ENCODE measurements at regions not wholly inside any gene's neighbourhood (a gene's known extent, or its start where the extent isn't known, plus 50 kb on each side); places are given as distances from the start of the nearest gene placed in this dataset.

- no peak overlapping the region for H3K27ac ChIP-seq
- H3K4me1 ChIP-seq: no peaks in the 10 kb centered on the region
- H3K4me3 ChIP-seq: no peak overlapping the region
- TF ChIP-seq POLR2A (IDR thresholded peaks at IDR 0.05) (no peak), POLR2AphosphoS5 (IDR thresholded peaks at IDR 0.05) (no peak), EP300 (IDR thresholded peaks at IDR 0.05) (no peak), CTCF (IDR thresholded peaks at IDR 0.05) (no peak)
- no peaks in the 10 kb centered on the region for H3K27me3 ChIP-seq
- ATAC-seq (ENCODE audit: low FRiP score in 2 of 2) (no peak), DNase-seq (no peak)
- no peaks in the 10 kb centered on the region for H3K36me3 ChIP-seq
- 84 to 88% methylated on average over 10 of the region's 10 CpGs for WGBS, 2 donors
- no peaks in the 10 kb centered on the region for H3K9me3 ChIP-seq
Observed at GRCh38 chr5:7066471-7067235, 329.3 kb upstream of the ADCY2 start.

GRCh38 chr5:7068156-7068555 is 327.8 kb upstream of the ADCY2 start:
- no peak for TF ChIP-seq POLR2A (IDR thresholded peaks at IDR 0.05)
- TF ChIP-seq POLR2AphosphoS5 (IDR thresholded peaks at IDR 0.05): no peak
- no peak for TF ChIP-seq EP300 (IDR thresholded peaks at IDR 0.05)
- no peak for TF ChIP-seq CTCF (IDR thresholded peaks at IDR 0.05)
- 85 to 90% methylated on average over 3 to 6 of the region's 6 CpGs for WGBS, 2 donors
- Histone ChIP-seq H3K27me3 (no peaks in the 10 kb centered on the region), H3K9me3 (no peaks in the 10 kb centered on the region), H3K36me3 (no peaks in the 10 kb centered on the region), H3K4me3 (no peak overlapping the region), H3K4me1 (no peaks in the 10 kb centered on the region), H3K27ac (no peak overlapping the region)
- peak in 1 of 2 donors; percentile 21 for DNase-seq
- ATAC-seq (ENCODE audit: low FRiP score in 2 of 2): peak in 1 of 2 donors; percentile 59

- no peak for DNase-seq
- WGBS, 2 donors: 83 to 89% methylated on average over 5 of the region's 5 CpGs
- no peak for ATAC-seq (ENCODE audit: low FRiP score in 2 of 2)
- Histone ChIP-seq H3K4me1 (no peaks in the 10 kb centered on the region), H3K27ac (no peak overlapping the region), H3K4me3 (no peak overlapping the region), H3K9me3 (no peaks in the 10 kb centered on the region), H3K36me3 (no peaks in the 10 kb centered on the region), H3K27me3 (no peaks in the 10 kb centered on the region)
- no peak for TF ChIP-seq POLR2A (IDR thresholded peaks at IDR 0.05)
- no peak for TF ChIP-seq EP300 (IDR thresholded peaks at IDR 0.05)
- no peak for TF ChIP-seq CTCF (IDR thresholded peaks at IDR 0.05)
- no peak for TF ChIP-seq POLR2AphosphoS5 (IDR thresholded peaks at IDR 0.05)
Observed at GRCh38 chr5:7068899-7069298, 327.0 kb upstream of the ADCY2 start.

GRCh38 chr5:7072188-7072587 is 323.8 kb upstream of the ADCY2 start:
- ATAC-seq (ENCODE audit: low FRiP score in 2 of 2) (no peak), DNase-seq (no peak)
- Histone ChIP-seq H3K27me3 (no peaks in the 10 kb centered on the region), H3K36me3 (no peaks in the 10 kb centered on the region), H3K4me1 (no peaks in the 10 kb centered on the region), H3K27ac (no peak overlapping the region), H3K4me3 (no peak overlapping the region), H3K9me3 (no peaks in the 10 kb centered on the region)
- 51 to 55% methylated on average over 4 of the region's 4 CpGs for WGBS, 2 donors
- TF ChIP-seq POLR2AphosphoS5 (IDR thresholded peaks at IDR 0.05) (no peak), CTCF (IDR thresholded peaks at IDR 0.05) (no peak), POLR2A (IDR thresholded peaks at IDR 0.05) (no peak), EP300 (IDR thresholded peaks at IDR 0.05) (no peak)

GRCh38 chr5:7073666-7074065 is 322.3 kb upstream of the ADCY2 start:
- no peak for ATAC-seq (ENCODE audit: low FRiP score in 2 of 2)
- DNase-seq: no peak
- Histone ChIP-seq H3K4me3 (no peak overlapping the region), H3K4me1 (no peaks in the 10 kb centered on the region), H3K27me3 (no peaks in the 10 kb centered on the region), H3K27ac (no peak overlapping the region), H3K9me3 (no peaks in the 10 kb centered on the region), H3K36me3 (no peaks in the 10 kb centered on the region)
- TF ChIP-seq POLR2AphosphoS5 (IDR thresholded peaks at IDR 0.05) (no peak), POLR2A (IDR thresholded peaks at IDR 0.05) (no peak), EP300 (IDR thresholded peaks at IDR 0.05) (no peak), CTCF (IDR thresholded peaks at IDR 0.05) (no peak)
- 85 to 92% methylated on average over 6 of the region's 6 CpGs for WGBS, 2 donors

Measured in upper lobe of left lung (tissue), 6 donors.